Fibroblast of lung (primary cell): ENCODE measurements at regions not wholly inside any gene's neighbourhood (a gene's known extent, or its start where the extent isn't known, plus 50 kb on each side); places are given as distances from the start of the nearest gene placed in this dataset.

Experiments used
- CTCF ChIP-seq, 2 donors: IDR thresholded peaks in 1 of 2; conservative IDR thresholded peaks in 1 of 2; 1 replicate in 1 of 2; 2 replicates in 1 of 2; pipeline ENCODE4 v1.5.1; 2011 to 2012; ENCODE audit warnings: low read length in 2 of 2, control low read depth in 1 of 2, inconsistent platforms in 1 of 2, low read depth in 1 of 2, mild to moderate bottlenecking in 1 of 2
- EZH2 ChIP-seq: IDR thresholded peaks from 2 replicates; pipeline ENCODE4 v1.5.1; 2012; ENCODE audit warnings: low read length, control low read depth, mild to moderate bottlenecking; ENCODE audit errors: missing control alignments

GRCh38 chr13:33893559-33893958 is 75.6 kb downstream of the RFC3 start:
- no peak for TF ChIP-seq EZH2
- TF ChIP-seq CTCF (conservative IDR thresholded peaks at IDR 0.05 in 1 of 2, IDR thresholded peaks at IDR 0.05 in 1 of 2; ENCODE audit: low read depth in 1 of 2, low read length in 2 of 2), result no peak
